Fibroblast of lung (primary cell): ENCODE measurements at regions not wholly inside any gene's neighbourhood (a gene's known extent, or its start where the extent isn't known, plus 50 kb on each side); places are given as distances from the start of the nearest gene placed in this dataset.
"Not testable (repeated sequence)": the region's sequence is repeated elsewhere in the genome, so short reads cannot be mapped to it uniquely, and the experiment has no call there.

Experiments
- DNase-seq, 2 donors: peaks; one replicate each; pipeline versions ENCODE4 v3.0.0 to v3.0.0-alpha.2; 2010; ENCODE audit warnings: low read depth in 2 of 2
- H2AFZ ChIP-seq: 2 replicates; pipeline ENCODE4 v1.5.1; 2012; ENCODE audit warnings: low read length, control low read depth, inconsistent platforms
- H3K27ac ChIP-seq: 2 replicates; pipeline ENCODE4 v1.5.1; 2011; ENCODE audit warnings: low read length, control low read depth; ENCODE audit not compliant: insufficient read depth
- H3K27me3 ChIP-seq: 2 replicates; pipeline ENCODE4 v1.5.1; 2011; ENCODE audit warnings: mild to moderate bottlenecking, low read length; ENCODE audit not compliant: control insufficient read depth, insufficient read depth
- H3K36me3 ChIP-seq: 2 replicates; pipeline ENCODE4 v1.5.1; 2011; ENCODE audit warnings: low read length; ENCODE audit not compliant: control insufficient read depth, insufficient read depth
- H3K4me1 ChIP-seq: 2 replicates; pipeline ENCODE4 v1.5.1; 2011; ENCODE audit warnings: low read length; ENCODE audit not compliant: control insufficient read depth, insufficient read depth; ENCODE audit errors: extremely low read depth
- H3K4me2 ChIP-seq: 2 replicates; pipeline ENCODE4 v1.5.1; 2011; ENCODE audit warnings: low read length, control low read depth; ENCODE audit not compliant: insufficient read depth; ENCODE audit errors: extremely low read depth
- H3K4me3 ChIP-seq, 4 experiments: fragments of 200-600 bp in 1 of 4; sonication (generic) in 1 of 4; replicated peaks in 1 of 4; 2 replicates each; pipeline ENCODE4 v1.5.1; 2011 to 2016; ENCODE audit warnings: low read length in 4 of 4, low read depth in 3 of 4, mild to moderate bottlenecking in 3 of 4, control low read depth in 2 of 4, inconsistent platforms in 1 of 4, mixed read lengths in 1 of 4; ENCODE audit not compliant: insufficient read depth in 1 of 4; ENCODE audit errors: control extremely low read depth in 1 of 4
- H3K79me2 ChIP-seq: 2 replicates; pipeline ENCODE4 v1.5.1; 2012; ENCODE audit warnings: mild to moderate bottlenecking, low read length, inconsistent platforms; ENCODE audit not compliant: control insufficient read depth, insufficient read depth
- H3K9ac ChIP-seq: 2 replicates; pipeline ENCODE4 v1.5.1; 2011; ENCODE audit warnings: mild to moderate bottlenecking, low read length, control low read depth; ENCODE audit not compliant: insufficient read depth
- H3K9me3 ChIP-seq: 2 replicates; pipeline ENCODE4 v1.5.1; 2012; ENCODE audit warnings: low read depth, low read length; ENCODE audit not compliant: control insufficient read depth, insufficient read depth
- H4K20me1 ChIP-seq: 2 replicates; pipeline ENCODE4 v1.5.1; 2011; ENCODE audit warnings: low read length; ENCODE audit not compliant: control insufficient read depth, insufficient read depth; ENCODE audit errors: extremely low read depth
- EZH2 ChIP-seq: IDR thresholded peaks from 2 replicates; pipeline ENCODE4 v1.5.1; 2012; ENCODE audit warnings: low read length, control low read depth, mild to moderate bottlenecking; ENCODE audit errors: missing control alignments
- TF ChIP-seq, protein P1 (sequence below), 2 donors: IDR thresholded peaks in 1 of 2; conservative IDR thresholded peaks in 1 of 2; 1 replicate in 1 of 2; 2 replicates in 1 of 2; pipeline ENCODE4 v1.5.1; 2011 to 2012; ENCODE audit warnings: low read length in 2 of 2, control low read depth in 1 of 2, inconsistent platforms in 1 of 2, low read depth in 1 of 2, mild to moderate bottlenecking in 1 of 2

DNA sequence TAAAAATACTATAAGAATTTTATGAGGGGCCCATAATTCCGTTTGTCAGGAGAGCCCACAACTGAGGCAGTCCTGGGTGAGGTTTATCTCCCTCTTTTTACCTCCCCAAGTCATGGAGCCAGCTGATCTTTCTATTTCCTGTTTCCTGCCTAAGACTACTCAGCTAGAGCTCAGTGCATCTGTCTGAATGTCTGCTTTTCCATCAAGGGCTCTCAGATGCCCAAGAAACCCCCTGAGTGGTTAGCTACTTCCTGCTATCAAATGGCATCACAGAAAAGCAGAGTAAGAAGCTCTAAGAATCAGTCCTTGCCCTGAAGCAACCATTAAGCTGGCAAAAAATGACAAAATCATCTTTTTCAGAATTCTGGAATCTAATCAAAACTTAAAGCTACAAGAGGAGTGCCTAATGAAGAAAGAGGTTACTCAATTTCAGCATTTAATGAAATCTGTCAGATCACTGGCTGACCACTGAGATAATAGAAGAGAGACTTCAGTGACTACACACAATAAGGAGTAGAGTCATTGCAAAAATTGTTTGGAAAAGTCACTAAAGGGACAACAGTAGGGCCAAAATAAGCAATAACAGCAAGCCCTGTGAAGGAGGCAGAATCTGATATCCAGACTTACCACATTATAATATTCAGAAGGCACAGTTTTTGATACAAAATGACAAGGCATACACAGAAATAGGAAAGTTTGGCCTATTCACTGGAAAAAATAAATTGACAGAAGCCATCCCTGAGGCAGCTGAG is 150.1 kb downstream of the CYB561 start:
- H3K79me2 ChIP-seq: no peaks in the 10 kb centered on the region

DNA sequence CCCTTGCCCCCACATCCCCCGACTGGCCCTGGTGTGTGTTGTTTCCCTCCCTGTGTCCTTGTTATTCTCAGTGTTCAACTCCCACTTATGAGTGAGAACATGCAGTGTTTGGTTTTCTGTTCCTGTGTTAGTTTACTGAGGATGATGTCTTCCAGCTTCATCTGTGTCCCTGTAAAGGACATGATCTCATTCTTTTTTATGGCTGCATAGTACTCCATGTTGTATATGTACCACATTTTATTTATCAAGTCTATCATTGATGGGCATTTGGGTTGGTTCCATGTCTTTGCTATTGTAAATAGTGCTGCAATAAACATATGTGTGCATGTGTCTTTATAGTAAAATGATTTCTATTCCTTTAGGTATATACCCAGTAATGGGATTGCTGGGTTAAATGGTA is 147.2 kb downstream of the CYB561 start:
- not testable (repeated sequence) for H3K27me3 ChIP-seq, H4K20me1 ChIP-seq, H3K9ac ChIP-seq, DNase-seq, H3K4me1 ChIP-seq, H3K27ac ChIP-seq, H2AFZ ChIP-seq, H3K9me3 ChIP-seq, H3K4me3 ChIP-seq, H3K79me2 ChIP-seq, H3K4me2 ChIP-seq, H3K36me3 ChIP-seq

More for the DNA sequence above, 150.1 kb downstream of the CYB561 start:
- H4K20me1 ChIP-seq: no peaks in the 10 kb centered on the region
- no peaks in the 10 kb centered on the region for H3K9me3 ChIP-seq
- TF ChIP-seq EZH2: no peak
- TF ChIP-seq, protein P1, sequence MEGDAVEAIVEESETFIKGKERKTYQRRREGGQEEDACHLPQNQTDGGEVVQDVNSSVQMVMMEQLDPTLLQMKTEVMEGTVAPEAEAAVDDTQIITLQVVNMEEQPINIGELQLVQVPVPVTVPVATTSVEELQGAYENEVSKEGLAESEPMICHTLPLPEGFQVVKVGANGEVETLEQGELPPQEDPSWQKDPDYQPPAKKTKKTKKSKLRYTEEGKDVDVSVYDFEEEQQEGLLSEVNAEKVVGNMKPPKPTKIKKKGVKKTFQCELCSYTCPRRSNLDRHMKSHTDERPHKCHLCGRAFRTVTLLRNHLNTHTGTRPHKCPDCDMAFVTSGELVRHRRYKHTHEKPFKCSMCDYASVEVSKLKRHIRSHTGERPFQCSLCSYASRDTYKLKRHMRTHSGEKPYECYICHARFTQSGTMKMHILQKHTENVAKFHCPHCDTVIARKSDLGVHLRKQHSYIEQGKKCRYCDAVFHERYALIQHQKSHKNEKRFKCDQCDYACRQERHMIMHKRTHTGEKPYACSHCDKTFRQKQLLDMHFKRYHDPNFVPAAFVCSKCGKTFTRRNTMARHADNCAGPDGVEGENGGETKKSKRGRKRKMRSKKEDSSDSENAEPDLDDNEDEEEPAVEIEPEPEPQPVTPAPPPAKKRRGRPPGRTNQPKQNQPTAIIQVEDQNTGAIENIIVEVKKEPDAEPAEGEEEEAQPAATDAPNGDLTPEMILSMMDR (conservative IDR thresholded peaks at IDR 0.05 in 1 of 2, IDR thresholded peaks at IDR 0.05 in 1 of 2; ENCODE audit: low read depth in 1 of 2, low read length in 2 of 2): no peak
- no peak overlapping the region for H3K9ac ChIP-seq
- DNase-seq: no peak
- no peak overlapping the region for H3K4me3 ChIP-seq
- no peaks in the 10 kb centered on the region for H3K27me3 ChIP-seq
- H2AFZ ChIP-seq: no peak overlapping the region
- H3K27ac ChIP-seq: no peak overlapping the region
- H3K36me3 ChIP-seq: no peaks in the 10 kb centered on the region
- no peak overlapping the region for H3K4me2 ChIP-seq
- H3K4me1 ChIP-seq: peaks cover 9% of the 10 kb centered on the region

- Histone ChIP-seq H3K4me2 (no peak overlapping the region), H3K27me3 (no peaks in the 10 kb centered on the region), H3K9me3 (no peaks in the 10 kb centered on the region), H3K79me2 (no peaks in the 10 kb centered on the region), H3K9ac (no peak overlapping the region), H2AFZ (no peak overlapping the region), H3K4me1 (no peaks in the 10 kb centered on the region), H4K20me1 (no peaks in the 10 kb centered on the region), H3K27ac (no peak overlapping the region), H3K36me3 (no peaks in the 10 kb centered on the region), H3K4me3 (no peak overlapping the region)
- TF ChIP-seq EZH2: no peak
- TF ChIP-seq, protein P1 (conservative IDR thresholded peaks at IDR 0.05 in 1 of 2, IDR thresholded peaks at IDR 0.05 in 1 of 2; ENCODE audit: low read depth in 1 of 2, low read length in 2 of 2): no peak
- DNase-seq: no peak
Measured at GRCh38 chr17:63304704-63305261, 141.3 kb downstream of the CYB561 start.
